Breast epithelium (tissue), 3 donors: ENCODE measurements at regions not wholly inside any gene's neighbourhood (a gene's known extent, or its start where the extent isn't known, plus 50 kb on each side); places are given as distances from the start of the nearest gene placed in this dataset.

Experiments
- CTCF ChIP-seq, 3 donors: fragments of 450-650 bp; IDR thresholded peaks; one replicate each; pipeline ENCODE4 v1.5.1; 2016 to 2017; ENCODE audit warnings: antibody characterized with exemption in 3 of 3, mild to moderate bottlenecking in 3 of 3, moderate library complexity in 3 of 3
- POLR2A ChIP-seq: fragments of 450-650 bp; IDR thresholded peaks from one replicate; pipeline ENCODE4 v1.6.1; 2016; ENCODE audit warnings: antibody characterized with exemption, mild to moderate bottlenecking, moderate library complexity
- POLR2AphosphoS5 ChIP-seq, 3 donors: sonication (generic); formaldehyde crosslinking; IDR thresholded peaks; one replicate each; pipeline ENCODE4 v1.6.1; 2017; ENCODE audit warnings: antibody characterized with exemption in 3 of 3

DNA sequence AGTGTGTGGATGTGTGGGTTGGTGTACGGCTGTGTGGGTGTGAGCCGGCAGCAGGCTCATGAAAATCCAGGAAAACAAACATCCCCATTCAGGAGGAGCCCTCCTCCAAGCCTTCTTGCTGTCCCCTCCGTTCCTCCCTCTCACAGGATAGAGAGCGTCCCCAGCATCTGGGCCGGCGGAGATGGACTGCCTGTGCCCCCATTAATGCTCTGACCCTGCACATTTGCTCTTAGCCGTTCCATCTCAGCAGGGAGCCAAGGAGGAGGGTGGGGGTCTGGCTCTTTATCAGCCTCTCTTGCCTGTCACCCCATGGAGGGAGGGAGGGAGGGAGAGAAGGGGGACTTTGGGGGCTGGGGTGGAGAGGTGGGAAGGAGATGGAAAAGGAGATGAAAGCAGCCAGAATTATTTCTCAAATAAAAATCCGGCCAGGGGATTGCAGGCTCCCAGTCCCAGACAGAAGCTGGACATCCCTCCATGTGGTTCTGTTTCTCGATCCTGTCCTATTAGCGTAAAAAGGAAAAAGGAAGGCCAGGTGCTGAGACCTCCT is 240.0 kb upstream of the ZFHX3 start:
- no peak for TF ChIP-seq POLR2A
- TF ChIP-seq CTCF (IDR thresholded peaks at IDR 0.05) = no peak
- TF ChIP-seq POLR2AphosphoS5 (IDR thresholded peaks at IDR 0.05) = no peak
